Endometrium (tissue), 2 donors: ENCODE measurements at regions not wholly inside any gene's neighbourhood (a gene's known extent, or its start where the extent isn't known, plus 50 kb on each side); places are given as distances from the start of the nearest gene placed in this dataset.
"Not testable (repeated sequence)": the region's sequence is repeated elsewhere in the genome, so short reads cannot be mapped to it uniquely, and the experiment has no call there.

Source experiments
- FAIRE-seq: peaks from 2 replicates; lab custom pipeline; 2012; peaks lifted over from hg19 to GRCh38; lab: Jason Lieb, UNC
- donor health status: control.
- donor health status: control.

DNA sequence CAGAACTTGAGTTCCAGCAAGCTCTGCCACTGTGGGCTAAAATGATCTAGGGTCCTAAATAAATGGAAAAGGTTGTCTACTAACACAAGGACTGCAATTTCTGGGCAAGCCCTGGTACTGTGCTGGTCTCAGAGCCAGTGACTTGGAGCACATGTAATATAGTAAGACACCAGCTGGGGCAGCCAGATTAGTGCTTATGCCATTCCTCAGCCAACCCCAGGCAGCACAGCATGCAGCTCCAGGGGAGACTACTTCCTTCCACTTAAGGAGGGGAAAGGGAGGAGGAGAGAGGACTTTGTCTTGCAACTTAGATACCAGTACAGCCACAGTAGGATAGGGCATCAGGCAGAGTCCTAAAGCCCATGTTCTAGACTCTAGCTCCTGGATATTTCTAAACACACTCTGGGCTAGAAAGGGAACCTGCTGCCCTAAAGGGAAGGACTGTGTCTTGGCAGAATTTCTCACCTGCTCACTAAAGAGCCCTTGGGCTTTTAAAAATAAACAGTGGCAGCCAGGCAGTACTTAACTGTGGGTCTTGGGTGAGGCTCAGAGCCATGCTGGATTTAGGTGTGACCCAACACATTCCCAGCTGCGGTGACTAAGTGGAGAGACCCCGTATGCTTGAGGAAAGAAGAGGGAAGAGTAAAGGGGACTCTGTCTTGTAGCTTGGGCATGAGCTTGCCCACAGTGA lies 223.7 kb upstream of the BCHE start:
- FAIRE-seq, result no peak

DNA sequence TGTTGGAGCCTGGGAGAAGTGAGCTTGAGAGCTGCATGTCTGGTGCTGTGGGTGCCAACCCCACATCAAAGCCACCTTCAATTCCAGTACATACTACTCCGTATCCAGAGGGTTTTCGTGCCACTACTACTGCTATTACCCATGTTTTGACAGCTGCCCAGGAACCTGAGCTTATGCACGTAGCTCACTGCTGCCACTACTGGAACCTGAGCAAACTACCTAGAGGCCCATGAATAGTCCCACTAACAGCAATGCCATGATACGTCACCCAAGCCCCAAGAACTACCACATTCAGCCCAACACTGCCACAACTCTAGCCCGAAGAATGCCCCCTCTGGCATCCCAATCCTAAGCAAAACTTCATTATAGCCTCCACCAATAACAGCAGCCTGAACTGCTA lies 215.2 kb upstream of the BCHE start:
- FAIRE-seq, result no peak

DNA sequence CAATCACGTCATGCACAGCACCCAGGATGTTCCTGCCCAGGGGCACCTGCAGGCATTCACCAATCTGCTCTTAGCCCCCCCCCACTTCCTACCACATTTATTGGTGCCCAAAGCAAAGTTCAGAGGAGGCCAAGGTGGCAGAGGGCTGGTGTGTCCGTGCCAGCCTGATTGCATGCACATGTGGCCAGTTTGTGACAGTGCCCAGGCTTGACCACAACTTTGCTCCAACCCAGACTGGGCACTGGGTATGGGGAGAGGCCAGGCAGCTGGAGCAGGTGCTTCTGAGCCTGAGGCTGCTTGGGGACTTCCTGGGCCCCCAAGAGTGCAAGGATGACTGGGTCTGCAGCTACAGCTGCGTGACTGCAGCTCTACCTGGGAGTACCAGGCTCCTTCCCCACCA lies 192.3 kb upstream of the BCHE start:
- no peak for FAIRE-seq

DNA sequence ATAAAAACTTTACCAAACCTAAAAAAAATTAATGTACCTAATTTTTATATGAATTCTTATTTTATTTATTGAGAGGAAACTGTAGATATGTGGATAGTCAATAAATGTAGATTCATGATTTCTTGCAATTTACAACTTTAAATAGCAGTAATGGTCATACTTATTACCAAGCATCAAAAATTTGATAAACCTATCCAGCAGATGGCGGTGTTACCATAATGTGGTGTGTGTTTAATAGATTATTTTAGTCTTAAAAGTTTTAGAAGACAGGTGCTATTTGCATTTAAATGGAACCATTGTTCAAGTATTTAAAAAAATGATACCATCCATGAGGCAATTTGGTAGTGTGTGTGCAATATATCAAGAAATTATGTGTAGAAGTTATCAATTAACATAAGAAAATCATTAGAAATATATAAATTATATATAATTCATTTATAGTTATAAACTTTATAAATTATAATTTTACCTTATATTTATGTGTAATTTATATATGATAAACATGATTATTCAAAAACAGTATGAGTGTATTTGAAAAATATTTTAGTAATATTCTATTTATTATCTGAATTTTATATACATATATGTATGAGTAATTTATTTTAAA lies 176.0 kb upstream of the BCHE start:
- peak; percentile 90 for FAIRE-seq

DNA sequence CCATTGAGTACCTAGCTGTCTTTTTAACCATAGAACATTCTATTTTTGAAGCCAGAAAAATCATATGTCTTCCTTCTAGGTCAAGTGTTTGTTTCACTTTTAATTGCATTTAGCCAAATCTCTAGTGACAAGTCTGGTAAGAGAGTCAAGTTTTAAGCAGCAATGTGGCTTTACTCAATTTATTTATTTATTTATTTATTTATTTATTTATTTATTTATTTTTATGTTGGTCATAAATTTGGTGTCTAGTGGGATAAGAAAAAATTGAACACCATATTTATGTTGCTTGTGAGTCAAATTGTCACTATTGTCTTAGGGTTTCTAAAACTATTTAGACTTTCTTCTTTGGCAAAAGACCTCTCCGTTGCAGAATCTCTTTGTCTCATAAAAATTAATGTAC lies 174.5 kb upstream of the BCHE start:
- no peak for FAIRE-seq

DNA sequence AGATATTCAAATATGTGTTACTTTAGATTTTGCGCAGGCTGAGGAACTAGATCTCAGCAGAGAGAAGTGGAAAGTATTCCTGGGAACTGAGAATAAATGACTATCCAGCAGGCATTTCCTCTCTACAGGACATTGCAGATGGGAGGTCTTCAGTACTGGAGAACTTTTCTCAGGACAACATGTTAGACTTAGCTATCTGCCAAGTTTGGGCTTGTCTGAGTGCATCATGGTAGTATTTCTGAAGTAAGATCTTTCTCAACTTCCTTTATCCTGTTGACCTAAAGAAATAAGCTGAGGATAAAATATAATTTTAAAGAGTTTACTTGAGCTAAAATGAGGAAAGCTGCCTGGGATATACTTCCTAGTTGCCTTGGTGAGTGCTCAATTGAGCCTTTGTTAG lies 167.9 kb upstream of the BCHE start:
- FAIRE-seq, result no peak

DNA sequence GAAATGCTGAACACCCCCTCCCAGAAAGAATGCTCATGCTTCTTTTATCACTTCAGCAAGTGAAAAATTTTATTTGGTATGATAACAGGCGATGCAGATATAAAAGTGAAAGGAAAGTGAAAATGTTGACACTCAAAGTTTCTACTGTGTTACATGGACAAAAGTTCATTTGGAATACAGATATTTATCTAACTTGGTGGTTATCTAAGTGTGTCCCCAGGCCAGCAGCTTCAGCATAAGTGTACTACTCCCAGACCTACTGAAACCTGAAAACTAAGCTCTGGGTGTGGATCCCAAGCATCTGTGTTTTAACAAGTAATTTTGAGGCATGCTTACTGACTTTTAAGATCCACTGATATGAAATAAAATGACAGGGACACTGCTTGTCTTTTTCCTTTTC lies 157.1 kb upstream of the BCHE start:
- FAIRE-seq, result no peak

DNA sequence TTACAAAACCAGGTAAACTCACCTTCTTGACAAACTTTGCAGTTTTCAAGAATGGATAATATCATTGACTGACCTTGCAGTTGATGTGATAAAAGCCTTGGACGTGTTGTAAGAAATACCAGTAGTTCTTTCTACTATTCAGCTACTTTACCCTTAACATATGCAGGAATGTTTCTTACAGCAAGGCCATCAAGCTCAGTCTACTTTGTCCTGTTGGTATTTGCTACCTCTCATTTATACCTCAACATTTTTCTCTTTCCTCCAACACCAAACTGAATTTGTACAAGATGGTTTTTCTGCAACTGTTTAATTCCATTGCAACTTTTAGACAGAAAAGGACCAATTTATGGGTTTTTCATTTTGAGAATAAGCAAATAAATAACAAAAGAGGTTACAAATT lies 147.4 kb upstream of the BCHE start:
- FAIRE-seq, result no peak

DNA sequence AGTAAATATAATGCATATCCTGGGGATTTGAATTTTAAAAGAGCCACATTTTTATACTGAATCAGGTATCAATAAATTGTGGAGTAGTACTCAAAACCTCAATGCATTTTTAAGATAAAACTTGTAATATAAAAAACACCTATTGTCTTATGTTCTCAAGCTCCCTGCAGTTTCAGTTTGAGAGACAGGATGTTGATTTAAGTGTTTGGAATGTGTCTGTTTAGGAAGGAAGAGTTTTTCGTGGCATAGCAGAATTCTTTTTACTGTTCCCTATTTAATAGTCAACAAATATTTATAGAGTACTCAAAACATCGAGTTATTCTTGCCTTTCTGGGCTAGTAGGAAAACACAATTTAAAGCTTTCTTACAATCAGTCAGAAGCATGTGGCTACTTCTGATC lies 146.1 kb upstream of the BCHE start:
- no peak for FAIRE-seq

DNA sequence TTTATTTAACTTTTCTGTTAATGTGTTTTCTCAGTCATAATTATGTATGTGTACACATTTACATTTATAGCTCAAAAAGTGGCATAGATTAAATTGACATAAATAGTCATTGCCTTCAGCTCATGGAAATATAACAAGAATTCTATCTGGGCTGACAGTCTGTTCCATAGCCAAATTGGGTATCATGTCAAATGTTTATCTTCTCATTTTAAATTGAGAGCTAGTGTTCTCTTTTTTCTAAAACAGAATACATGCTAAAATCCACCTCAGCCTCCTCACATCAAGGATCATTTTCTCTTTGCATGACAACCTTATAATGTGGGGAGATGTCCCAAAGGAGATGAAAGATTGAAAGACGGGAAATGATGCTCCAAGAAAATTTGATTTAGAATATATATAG lies 144.1 kb upstream of the BCHE start:
- no peak for FAIRE-seq

DNA sequence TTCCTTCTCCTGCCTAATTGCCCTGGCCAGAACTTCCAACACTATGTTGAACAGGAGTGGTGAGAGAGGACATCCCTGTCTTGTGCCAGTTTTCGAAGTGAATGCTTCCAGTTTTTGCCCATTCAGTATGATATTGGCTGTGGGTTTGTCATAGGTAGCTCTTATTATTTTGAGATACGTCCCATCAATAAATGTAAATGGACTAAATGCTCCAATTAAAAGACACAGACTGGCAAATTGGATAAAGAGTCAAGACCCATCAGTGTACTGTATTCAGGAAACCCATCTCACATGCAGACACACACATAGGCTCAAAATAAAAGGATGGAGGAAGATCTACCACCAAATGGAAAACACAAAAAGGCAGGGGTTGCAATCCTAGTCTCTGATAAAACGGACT lies 123.6 kb upstream of the BCHE start:
- not testable (repeated sequence) for FAIRE-seq

DNA sequence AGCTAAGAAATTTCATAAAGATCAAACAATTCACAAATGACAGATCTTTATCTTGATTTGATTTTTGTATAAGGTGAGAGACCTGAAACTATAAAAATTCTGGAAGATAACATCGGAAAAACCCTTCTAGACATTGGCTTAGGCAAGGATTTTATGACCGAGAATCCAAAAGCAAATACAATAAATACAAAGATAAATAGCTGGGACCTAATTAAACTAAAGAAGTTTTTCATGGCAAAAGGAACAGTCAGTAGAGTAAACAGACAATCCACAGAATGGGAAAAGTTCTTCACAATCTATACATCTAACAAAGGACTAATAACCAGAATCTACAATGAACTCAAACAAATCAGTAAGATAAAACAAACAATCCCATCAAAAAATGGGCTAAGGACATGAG lies 116.9 kb upstream of the BCHE start:
- FAIRE-seq, result no peak

DNA sequence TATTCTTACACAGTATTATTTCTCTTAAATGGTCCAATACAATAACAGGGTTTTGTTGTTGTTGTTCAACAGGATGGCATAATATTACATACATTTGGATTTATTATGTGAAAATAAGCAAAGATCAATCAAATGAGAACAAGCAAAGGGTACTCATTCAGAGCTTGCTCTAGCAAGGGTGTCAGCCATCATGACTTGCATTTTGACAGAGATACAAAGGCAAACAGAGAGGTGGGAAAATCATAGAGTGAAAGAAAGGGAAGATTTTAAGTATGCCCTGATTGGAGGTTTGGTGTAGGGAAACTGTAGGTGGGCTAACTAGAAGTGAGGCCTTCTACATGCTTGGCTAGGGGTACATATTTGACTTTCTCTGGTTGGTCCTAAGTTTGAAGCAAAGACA lies 109.1 kb upstream of the BCHE start:
- FAIRE-seq, result no peak

DNA sequence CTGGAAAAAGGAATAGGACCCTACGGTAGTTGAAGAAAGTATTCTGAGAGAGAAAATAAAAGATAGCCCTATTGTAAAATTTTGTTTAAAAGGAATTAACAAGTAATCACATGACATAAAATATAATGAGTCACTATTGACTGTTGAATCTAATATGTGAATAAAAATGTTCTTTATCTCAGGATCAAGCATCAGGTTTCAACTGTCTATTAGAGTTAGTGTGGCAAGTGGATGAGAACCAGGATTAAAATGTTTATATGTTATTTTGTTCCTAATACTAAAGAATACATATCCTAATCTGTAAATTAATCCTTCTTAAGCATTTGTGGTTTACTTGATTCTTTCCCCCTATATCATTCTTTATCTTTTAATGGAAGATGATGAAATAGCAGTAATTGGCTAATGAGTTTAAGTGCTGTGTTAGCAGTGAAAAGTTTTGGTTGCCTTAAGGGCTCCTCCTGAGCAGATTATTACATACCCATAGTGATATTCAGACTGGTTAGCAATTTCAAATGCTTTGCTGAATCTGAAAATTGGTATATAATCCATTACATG lies 101.8 kb upstream of the BCHE start:
- FAIRE-seq, result no peak

DNA sequence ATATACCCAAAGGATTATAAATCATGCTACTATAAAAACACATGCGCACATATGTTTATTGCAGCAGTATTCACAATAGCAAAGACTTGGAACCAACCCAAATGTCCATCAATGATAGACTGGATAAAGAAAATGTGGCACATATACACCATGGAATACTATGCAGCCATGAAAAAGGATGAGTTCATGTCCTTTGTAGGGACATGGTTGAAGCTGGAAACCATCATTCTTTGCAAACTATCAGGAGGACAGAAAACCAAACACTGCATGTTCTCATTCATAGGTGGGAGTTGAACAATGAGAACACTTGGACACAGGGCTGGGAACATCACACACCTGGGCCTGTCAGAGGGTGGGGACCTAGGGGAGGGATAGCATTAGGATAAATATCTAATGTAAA lies 98.9 kb upstream of the BCHE start:
- not testable (repeated sequence) for FAIRE-seq

DNA sequence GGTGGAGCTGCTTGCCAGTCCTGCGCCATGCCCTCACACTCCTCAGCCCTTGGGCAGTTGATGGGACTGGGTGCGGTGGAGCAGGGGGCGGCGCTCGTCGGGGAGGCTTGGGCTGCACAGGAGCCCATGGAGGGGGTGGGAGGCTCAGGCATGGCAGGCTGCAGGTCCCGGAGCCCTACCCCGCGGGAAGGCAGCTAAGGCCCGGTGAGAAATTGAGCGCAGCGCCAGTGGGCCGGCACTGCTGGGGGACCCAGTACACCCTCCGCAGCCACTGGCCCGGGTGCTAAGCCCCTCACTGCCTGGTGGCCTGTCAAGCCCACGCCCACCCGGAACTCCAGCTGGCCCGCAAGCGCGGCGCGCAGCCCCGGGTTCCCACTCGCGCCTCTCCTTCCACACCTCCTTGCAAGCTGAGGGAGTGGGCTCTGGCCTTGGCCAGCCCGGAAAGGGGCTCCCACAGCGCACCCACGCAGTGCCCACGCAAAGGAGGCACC lies 87.1 kb upstream of the BCHE start:
- not testable (repeated sequence) for FAIRE-seq

DNA sequence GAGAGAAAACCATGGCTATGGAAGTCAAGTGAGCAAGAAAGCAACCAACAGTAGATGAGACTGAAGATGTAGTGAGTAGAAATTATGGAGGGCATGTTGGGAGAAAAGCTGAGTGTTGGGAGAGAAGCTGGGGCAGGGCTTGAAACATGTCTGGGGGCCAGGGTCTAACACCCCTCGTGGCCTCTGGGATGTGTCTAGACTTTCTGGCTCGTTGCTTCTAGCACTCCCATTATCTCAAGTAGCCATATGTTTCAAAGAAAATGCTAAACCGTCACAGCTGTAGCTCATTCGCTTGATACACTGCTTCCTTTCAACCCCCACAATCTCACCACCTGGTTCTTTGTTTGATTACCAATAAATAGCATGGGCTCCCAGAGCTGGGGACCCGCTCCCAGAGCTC lies 83.8 kb upstream of the BCHE start:
- FAIRE-seq, result no peak

DNA sequence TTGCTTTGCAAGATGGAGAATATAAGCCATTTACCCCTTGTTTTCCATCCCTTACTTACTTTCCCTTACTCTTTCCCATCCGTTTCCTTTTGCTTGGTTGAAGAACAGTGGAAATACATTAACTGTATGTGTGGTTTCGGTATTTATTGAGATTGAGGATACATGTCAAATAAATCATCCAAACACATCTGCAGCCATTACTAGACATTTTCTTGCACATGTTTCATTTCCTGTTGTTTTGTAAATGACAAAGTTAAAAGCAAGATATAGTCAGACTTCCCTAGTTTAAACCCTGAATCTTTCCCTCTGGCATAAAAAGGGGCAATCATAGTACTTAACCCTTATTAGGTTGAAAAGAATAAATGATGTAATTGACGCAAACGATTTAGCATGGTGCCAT lies 82.1 kb upstream of the BCHE start:
- no peak for FAIRE-seq

DNA sequence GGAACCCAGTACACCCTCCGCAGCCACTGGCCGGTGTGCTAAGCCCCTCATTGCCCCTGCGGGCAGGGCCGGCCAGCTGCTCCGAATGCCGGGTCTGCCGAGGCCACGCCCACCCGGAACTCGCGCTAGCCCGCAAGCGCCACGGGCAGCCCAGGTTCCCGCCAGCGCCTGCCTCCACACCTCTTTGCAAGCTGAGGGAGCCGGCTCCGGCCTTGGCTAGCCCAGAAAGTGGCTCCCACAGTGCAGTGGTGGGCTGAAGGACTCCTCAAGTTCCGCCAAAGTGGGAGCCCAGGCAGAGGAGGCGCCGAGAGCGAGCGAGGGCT lies 81.4 kb upstream of the BCHE start:
- no peak for FAIRE-seq

DNA sequence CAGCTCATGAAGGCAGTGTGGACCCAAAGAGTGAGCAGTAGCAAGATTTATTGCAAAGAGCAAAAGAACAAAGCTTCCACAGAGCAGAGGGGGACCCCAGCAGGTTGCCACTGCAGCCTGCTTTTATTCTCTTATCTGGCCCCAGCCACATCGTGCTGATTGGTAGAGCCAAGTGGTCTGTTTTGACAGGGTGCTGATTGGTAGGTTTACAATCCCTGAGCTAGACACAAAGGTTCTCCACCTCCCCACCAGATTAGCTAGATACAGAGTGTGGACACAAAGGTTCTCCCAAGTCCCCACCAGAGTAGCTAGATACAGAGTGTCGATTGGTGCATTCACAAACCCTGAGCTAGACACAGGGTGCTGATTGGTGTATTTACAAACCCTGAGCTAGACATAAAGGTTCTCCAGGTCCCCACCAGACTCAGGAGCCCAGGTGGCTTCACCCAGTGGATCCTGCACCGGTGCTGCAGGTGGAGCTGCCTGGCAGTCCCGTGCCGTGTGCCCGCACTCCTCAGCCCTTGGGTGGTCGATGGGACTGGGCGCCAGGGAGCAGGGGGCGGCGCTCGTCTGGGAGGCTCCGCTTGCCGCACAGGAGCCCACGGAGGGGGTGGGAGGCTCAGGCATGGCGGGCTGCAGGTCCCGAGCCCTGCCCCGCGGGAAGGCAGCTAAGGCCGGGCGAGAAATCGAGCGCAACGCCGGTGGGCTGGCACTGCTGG lies 80.9 kb upstream of the BCHE start:
- FAIRE-seq, result not testable (repeated sequence)

DNA sequence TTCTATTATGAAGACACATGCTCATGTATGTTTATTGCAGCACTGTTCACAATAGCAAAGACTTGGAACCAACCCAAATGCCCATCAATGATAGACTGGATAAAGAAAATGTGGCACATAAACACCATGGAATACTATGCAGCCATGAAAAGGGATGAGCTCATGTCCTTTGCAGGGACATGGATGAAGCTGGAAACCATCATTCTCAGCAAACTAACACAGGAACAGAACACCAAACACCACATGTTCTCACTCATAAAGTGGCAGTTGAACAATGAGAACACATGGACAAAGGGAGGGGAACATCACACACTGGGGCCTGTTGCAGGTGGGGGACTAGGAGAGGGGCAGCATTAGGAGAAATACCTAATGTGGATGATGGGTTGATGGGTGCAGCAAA lies 77.9 kb upstream of the BCHE start:
- not testable (repeated sequence) for FAIRE-seq

DNA sequence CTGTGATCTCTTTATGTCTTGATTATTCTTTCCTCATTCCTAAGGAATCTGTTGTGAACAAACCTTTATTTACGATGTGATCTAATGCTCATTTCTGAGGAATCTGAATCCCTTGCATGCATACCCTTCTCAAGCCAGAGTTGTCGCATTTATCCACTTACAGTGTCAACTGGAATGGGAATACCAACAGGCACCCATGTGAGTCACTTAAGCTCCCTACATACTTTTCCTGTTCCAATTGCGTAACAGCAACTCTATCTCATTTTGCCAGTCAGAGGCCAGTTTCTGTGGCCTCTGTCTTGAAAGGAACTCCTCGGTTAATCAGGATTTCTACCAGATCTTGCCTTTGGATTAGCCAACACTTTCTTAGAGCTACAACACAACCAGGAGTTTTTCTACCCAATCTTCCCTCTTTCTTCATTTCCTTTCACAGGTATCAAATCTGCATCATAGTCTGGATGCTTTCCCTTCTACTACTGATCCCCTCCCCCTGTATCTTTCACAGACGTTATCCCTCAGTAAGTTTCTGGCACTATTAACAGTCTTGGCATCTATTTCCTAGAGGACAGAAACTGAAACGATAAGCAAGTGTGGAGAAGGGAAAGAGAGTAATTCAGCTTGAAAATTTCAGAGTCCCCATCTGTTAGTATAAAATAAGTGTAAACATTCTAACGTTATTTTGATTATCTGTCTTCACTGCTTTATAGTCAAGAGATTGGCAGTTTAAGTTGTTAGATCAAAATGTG lies 66.8 kb upstream of the BCHE start:
- no peak for FAIRE-seq

DNA sequence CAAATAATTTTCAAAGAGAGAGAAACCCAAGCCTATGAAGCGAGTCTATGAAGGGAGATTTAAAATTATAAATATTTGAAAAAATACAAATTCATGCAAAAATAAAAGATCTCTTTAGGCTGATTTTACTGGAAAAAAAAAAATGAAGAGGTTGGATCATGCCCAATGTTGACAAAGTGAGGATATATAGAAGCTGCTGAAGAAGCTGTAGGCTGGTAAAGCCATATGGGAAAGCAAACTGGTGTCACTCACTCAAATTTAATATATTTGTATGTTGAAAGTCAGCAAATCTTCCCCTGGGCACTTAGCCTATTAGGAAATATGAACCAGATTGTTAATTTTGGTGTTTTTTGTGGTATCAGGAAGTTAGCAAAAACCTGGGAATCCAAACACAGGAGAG lies 61.8 kb upstream of the BCHE start:
- no peak for FAIRE-seq
